ENCODE measurements at regions not wholly inside any gene's neighbourhood (a gene's known extent, or its start where the extent isn't known, plus 50 kb on each side); places are given as distances from the start of the nearest gene placed in this dataset.

DNA sequence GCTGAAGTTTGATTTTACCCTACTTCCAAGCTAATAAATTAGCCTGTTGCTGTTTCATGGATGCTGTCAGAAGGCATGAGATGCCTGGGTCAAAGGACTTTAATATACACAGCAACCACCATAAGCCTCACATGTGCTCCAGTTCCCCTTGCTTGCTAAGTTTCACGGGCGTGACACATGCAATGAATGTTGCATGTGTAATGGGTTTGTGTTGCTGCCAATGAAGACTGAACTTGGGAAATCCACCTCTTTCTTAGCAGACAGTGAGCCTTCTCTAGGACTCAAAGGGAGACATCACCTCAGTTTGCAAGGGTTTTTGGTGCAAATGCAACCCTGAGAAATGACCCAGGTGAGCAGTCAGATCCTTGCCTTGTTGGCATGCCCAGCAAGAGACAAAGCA lies 505.5 kb upstream of the PODXL start:
- TF ChIP-seq JUN (IDR thresholded peaks at IDR 0.05) (no peak), POLR2AphosphoS2 (conservative IDR thresholded peaks at IDR 0.05; ENCODE audit: low read length) (no peak), FOSB (CRISPR knock-in tag; IDR thresholded peaks at IDR 0.05) (no peak)
- ATAC-seq, result no peak
- Histone ChIP-seq H3K4me3 (no peak overlapping the region), H3K4me2 (no peak overlapping the region), H3K4me1 (peaks cover 35% of the 10 kb centered on the region), H3K9me3 (0 out of 3 replicates have a peak, but pooled peaks cover 4% of the 10 kb centered on the region), H3K27ac (peak overlapping the region in 1 of 2 experiments; percentile 24; a peak in 2 of 6 replicates)
- 92% methylated on average over 2 of the region's 2 CpGs for WGBS (ENCODE audit: missing lambda C conversion rate)
- DNase-seq (ENCODE audit: low read depth in 1 of 2, low spot score in 1 of 2), result no peak
- no peak for FAIRE-seq
- ChIA-PET POLR2A (no interaction called here), CTCF (interaction anchor here (1.8 kb wide), 1 partner anchor 13 kb away, joined by 6 read pairs; no protein-coding TSS in a partner anchor)

DNA sequence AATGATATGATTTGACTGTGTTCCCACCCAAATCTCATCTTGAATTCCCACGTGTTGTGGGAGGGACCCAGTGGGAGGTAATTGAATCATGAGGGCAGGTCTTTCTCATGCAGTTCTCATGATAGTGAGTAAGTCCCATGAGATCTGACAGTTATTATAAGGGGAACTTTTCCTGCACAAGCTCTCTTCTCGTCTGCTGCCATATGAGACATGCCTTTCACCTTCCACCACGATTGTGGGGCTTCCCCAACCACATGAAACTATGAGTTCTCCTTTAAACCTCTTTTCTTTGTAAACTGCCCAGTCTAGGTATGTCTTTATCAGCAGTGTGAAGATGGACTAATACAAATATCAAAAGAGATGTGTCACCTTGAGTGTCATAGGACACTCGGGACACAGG lies 502.7 kb upstream of the PODXL start:
- peaks cover 9% of the 10 kb centered on the region for H3K4me1 ChIP-seq
- no peak overlapping the region for H3K27ac ChIP-seq
- WGBS (ENCODE audit: missing lambda C conversion rate), result 49% methylated on average over 4 of the region's 4 CpGs
- 0 out of 3 replicates have a peak, but pooled peaks cover 4% of the 10 kb centered on the region for H3K9me3 ChIP-seq
- CTCF ChIA-PET, result interaction anchor here (1.8 kb wide), 1 partner anchor 10 kb away, joined by 6 read pairs; no protein-coding TSS in a partner anchor
- no peak overlapping the region for H3K4me2 ChIP-seq
- DNase-seq (ENCODE audit: low read depth in 1 of 2, low spot score in 1 of 2) (no peak), ATAC-seq (no peak), FAIRE-seq (no peak)
- POLR2A ChIA-PET, result no interaction called here
- no peak overlapping the region for H3K4me3 ChIP-seq
- no peak for TF ChIP-seq RCOR1 (IDR thresholded peaks at IDR 0.05; ENCODE audit: low read depth, low read length)
- no peak for TF ChIP-seq EHF (CRISPR knock-in tag; IDR thresholded peaks at IDR 0.05)
- no peak for TF ChIP-seq MAFK (IDR thresholded peaks at IDR 0.05; ENCODE audit: partially characterized antibody)
- no peak for TF ChIP-seq RNF2 (IDR thresholded peaks at IDR 0.05; ENCODE audit: borderline replicate concordance, low read depth)
- TF ChIP-seq JUN (IDR thresholded peaks at IDR 0.05), result no peak
- TF ChIP-seq HDAC2 (IDR thresholded peaks at IDR 0.05), result no peak
- TF ChIP-seq NR3C1 (IDR thresholded peaks at IDR 0.05), result no peak
- TF ChIP-seq NFE2L2 (conservative IDR thresholded peaks at IDR 0.05; ENCODE audit: low read length), result no peak
- TF ChIP-seq FOXS1 (CRISPR knock-in tag; IDR thresholded peaks at IDR 0.05), result no peak
- TF ChIP-seq CBX2 (IDR thresholded peaks at IDR 0.05; ENCODE audit: borderline replicate concordance, low read depth), result no peak
- no peak for TF ChIP-seq ZFP36 (IDR thresholded peaks at IDR 0.05; ENCODE audit: borderline replicate concordance, partially characterized antibody)
- TF ChIP-seq RFX5 (IDR thresholded peaks at IDR 0.05), result no peak
- TF ChIP-seq CBX8 (IDR thresholded peaks at IDR 0.05), result no peak
- no peak for TF ChIP-seq ESRRA (IDR thresholded peaks at IDR 0.05; ENCODE audit: borderline replicate concordance, low read length)
- TF ChIP-seq BHLHE40 (IDR thresholded peaks at IDR 0.05; ENCODE audit: low read depth, low read length), result no peak
- no peak for TF ChIP-seq HOXB5 (CRISPR knock-in tag; IDR thresholded peaks at IDR 0.05)
- TF ChIP-seq PHF8 (IDR thresholded peaks at IDR 0.05; ENCODE audit: borderline replicate concordance, low read depth), result no peak
- no peak for TF ChIP-seq JUNB (IDR thresholded peaks at IDR 0.05)
- TF ChIP-seq, protein P1, sequence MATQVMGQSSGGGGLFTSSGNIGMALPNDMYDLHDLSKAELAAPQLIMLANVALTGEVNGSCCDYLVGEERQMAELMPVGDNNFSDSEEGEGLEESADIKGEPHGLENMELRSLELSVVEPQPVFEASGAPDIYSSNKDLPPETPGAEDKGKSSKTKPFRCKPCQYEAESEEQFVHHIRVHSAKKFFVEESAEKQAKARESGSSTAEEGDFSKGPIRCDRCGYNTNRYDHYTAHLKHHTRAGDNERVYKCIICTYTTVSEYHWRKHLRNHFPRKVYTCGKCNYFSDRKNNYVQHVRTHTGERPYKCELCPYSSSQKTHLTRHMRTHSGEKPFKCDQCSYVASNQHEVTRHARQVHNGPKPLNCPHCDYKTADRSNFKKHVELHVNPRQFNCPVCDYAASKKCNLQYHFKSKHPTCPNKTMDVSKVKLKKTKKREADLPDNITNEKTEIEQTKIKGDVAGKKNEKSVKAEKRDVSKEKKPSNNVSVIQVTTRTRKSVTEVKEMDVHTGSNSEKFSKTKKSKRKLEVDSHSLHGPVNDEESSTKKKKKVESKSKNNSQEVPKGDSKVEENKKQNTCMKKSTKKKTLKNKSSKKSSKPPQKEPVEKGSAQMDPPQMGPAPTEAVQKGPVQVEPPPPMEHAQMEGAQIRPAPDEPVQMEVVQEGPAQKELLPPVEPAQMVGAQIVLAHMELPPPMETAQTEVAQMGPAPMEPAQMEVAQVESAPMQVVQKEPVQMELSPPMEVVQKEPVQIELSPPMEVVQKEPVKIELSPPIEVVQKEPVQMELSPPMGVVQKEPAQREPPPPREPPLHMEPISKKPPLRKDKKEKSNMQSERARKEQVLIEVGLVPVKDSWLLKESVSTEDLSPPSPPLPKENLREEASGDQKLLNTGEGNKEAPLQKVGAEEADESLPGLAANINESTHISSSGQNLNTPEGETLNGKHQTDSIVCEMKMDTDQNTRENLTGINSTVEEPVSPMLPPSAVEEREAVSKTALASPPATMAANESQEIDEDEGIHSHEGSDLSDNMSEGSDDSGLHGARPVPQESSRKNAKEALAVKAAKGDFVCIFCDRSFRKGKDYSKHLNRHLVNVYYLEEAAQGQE (IDR thresholded peaks at IDR 0.05), result no peak
- no peak for TF ChIP-seq EHMT2 (IDR thresholded peaks at IDR 0.05; ENCODE audit: low read depth)

Measured in A549 (cell line).